GM19025 (cell line): ENCODE measurements at regions not wholly inside any gene's neighbourhood (a gene's known extent, or its start where the extent isn't known, plus 50 kb on each side); places are given as distances from the start of the nearest gene placed in this dataset.

Experiments used
- ATAC-seq: cut with Tn5 transposase; IDR thresholded peaks from one replicate; pipeline ENCODE4 v1.9.1; 2021; ENCODE audit warnings: mild to moderate bottlenecking, low read depth, moderate library complexity; ENCODE audit not compliant: unreplicated experiment

GRCh38 chr5:17690473-17690872, 56.2 kb downstream of the TAF11L14 start:
- no peak for ATAC-seq

DNA sequence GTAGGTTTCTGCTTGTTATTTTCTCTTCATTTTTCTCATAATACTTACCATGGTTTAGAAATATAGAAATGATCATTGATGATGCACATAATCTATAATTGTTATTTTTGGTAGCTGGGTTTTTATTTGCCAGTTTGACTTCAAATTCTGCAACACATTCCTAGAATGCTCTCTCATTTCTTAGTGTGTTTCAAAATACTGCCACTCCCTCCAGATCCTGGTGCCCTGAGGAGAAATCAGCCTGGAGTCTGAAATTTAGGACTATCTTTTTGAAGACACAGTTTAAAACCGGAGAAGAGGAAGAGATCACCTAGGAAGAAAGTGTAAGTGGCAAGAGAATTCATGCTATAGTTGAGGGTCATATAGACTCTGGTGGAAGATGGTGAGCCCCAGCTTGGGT, 57.5 kb downstream of the TAF11L14 start:
- ATAC-seq: no peak

- no peak for ATAC-seq
Measured at GRCh38 chr5:17694371-17694770, 60.1 kb downstream of the TAF11L14 start.

- no peak for ATAC-seq
Measured at GRCh38 chr5:17694914-17695313, 60.7 kb downstream of the TAF11L14 start.

DNA sequence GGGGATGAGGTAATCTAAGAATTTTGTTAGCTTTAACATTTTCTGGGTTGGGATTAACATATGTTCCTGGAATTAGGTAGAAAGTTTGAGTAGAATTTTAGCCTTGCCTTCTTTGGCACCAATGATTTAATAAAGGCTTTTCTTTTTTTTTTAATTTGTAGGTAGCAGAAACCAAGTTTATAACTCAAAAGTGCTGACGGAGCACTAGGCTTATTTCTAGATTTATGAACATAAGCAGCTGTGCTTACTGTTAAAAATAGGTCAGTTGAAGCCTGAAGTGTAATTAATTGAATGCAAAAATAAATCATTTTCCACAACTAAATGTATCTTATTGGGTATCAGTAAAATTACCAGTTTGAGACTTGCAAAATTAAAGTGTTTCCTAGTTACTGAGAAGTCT, 62.4 kb downstream of the TAF11L14 start:
- ATAC-seq: no peak

DNA sequence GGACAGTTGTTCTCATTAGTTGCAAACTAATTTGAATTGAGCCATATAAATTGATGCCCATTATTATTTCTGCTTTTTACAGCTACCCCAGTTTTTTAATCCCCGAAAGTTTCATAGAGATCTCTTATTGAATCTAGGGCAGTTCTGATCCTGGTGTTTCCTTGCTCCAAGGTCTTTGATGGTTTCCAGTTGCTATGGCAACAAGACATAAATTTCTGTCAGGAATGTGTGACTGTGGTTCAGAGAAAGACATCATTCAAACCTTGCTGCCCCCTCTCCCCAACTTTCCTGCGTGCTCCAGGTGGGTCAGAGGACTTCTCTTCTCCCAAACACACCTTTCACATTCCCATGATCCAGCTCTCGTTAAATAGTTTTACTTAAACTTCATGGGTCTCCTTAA, 63.4 kb downstream of the TAF11L14 start:
- ATAC-seq: no peak

DNA sequence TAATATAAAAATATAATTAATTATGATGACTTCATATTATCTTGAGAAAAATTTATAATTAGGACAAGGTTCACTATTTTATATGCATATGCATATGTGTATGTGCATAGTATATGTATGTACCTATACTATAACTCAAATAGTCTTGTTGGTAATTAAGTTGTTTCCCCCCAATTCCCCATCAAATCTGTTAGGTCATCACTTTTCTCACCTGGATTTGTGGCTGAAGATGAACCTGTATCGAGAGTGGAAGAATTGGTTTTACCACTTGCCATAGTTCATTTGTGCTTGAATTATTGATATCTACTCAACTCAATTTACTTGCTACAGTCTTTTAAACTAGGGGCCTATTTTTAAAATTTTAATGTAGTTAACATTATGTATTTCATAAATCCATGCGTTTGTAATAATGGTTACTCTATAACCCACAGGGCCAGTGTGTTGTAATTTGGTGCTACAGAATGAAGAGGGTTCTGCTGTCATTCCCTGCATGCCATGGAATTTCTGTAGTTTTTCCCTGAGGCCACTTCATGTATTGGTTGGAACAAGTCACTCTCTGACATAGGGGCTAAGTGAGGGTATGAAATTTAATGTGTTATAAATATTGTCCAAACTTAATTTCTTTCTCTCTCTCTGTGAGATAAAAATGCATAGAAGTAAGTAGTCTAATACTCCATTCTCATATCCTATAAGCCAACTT, 74.9 kb downstream of the TAF11L14 start:
- no peak for ATAC-seq

DNA sequence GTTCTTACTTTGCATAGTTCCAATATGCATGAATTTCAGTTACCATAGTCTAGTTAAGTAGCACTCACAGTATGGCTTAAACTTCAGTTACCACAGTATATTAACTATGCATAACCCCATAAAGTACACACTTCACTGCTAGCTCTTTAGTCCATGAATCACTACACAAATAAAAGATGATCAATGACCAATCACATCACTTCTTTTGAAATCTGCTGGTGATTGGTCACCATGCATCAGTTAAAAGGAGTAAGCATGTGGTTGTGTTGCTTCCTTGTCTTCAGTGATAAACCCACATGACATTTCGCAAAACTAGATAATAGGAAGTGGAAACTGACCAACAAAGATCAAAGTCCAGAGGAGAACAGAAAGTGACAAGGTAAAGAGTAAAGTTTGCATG, 79.0 kb downstream of the TAF11L14 start:
- ATAC-seq: no peak

DNA sequence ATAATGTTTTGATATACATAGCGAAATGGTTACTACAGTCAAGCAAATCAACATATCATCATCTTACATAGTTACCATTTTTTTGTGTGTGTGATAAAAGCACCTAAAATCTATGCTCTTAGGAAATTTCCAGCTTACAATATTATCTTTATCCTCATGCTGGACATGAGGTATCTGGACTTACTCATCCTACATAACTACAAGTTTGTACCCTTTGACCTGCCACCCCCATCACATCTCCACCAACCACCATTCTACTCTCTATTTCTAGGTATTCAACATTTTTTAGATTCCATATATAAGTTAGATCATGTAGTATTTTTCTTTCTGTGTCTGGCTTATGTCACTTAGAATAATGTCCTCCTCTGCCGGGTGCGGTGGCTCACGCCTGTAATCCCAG, 79.9 kb downstream of the TAF11L14 start:
- ATAC-seq: no peak

GRCh38 chr5:17719592-17719991, 85.3 kb downstream of the TAF11L14 start:
- no peak for ATAC-seq

GRCh38 chr5:17720071-17720470, 85.8 kb downstream of the TAF11L14 start:
- ATAC-seq: no peak

- ATAC-seq: no peak
Measured at GRCh38 chr5:17723876-17724275, 89.6 kb downstream of the TAF11L14 start.

DNA sequence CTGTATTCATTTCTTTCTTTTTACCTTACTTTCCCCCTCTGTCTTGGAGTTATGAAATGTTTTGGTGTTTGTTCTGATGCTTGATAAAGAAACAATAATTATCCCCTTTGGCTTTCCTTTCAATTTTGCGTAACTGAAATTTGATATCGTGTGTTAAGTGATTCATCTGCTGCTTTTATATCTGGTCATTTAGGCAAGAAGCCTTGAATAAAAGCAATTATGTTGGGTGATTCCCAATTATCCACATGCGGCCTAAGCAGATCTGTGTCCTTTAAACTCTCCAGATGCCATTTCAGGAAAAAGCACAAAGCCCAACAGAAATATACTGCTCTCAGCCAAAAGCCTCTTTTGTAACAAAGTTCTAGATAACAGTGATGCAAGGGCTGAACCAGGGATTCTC, 92.8 kb downstream of the TAF11L14 start:
- ATAC-seq: no peak

DNA sequence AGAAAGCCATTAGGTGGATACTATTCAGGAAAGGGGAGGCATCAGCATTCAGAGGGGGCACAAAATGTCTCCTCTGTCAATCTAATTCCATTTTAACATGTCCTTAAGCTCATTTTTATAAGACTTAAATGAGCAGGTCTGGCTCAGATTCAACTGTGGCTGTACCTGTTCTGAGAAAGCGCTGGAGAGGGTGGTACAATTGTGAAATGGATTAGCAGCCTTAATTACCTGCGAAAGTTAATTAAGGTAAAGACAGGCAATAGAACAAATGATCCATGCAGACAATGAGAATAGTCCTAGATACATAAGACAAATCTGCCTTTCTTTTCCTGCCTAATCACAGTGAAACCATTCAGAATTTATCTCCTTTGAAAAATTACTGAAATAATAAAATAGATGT, 96.2 kb downstream of the TAF11L14 start:
- no peak for ATAC-seq

DNA sequence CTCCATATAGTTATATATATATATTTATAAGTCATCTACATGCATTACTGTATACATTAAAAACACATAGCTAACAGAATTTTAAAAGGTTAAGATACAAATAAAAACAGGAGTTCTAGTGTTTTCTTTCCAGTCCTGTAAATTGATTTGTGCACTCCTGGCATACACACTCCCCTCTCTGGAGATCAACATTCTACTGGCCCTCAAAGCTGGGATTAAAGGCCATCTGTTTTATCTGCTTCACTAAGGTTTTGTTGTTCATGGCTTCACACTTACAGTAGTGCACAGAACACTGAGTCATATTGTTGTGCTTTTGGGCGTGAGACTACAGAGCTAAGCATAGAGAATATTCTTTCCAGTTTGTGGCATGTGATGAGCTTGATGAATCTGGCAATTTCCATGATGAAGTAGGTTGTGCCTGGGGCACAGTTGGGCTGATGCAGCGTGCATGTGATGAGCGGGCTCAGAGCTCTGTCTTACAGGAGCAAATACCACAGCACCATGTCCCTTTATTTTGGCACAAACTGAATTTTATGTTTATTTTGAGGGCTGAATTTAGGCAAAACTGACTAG, 98.2 kb downstream of the TAF11L14 start:
- no peak for ATAC-seq

GRCh38 chr5:17734011-17734410, 99.8 kb downstream of the TAF11L14 start:
- ATAC-seq: no peak

DNA sequence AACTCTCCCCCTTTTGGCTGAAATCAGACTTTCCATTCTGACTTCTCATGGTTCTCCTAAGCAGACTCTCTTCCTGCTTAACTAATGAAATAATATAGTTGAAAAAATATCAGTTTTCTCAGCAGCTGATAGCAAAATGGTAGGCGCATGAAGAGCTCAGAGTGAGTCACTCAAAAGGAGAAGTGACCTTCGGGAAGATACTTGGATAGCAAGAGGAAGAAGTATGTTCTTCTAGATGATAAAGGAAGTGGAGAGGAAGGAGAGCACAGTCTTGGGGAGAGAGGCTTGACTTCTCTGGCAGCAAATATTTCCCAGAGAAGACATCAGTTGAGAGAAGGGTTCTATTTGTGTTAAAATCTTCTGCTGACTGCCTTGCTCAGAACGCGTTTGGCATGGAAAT, 101.5 kb downstream of the TAF11L14 start:
- no peak for ATAC-seq

DNA sequence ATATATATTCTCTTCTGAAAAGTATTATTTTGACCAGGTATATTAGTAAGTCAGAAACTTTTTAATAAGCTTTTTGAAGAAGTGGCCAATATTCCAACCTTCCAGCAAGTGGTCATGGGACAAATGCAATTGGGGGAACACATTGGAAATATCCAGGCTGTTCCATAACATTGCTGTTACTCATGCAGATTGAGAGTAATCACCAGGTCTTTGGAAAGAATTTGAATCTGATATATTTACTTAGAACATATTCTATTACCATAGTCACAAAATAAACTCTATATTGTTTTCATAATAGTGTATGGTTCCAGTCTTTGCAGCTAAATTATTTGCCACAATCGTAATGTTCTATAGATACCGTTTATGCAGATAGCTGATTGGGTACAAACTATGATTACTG, 102.8 kb downstream of the TAF11L14 start:
- no peak for ATAC-seq

- no peak for ATAC-seq
Measured at GRCh38 chr5:17738446-17738845, 104.2 kb downstream of the TAF11L14 start.

- no peak for ATAC-seq
Measured at GRCh38 chr5:17743580-17744435, 109.5 kb downstream of the TAF11L14 start.

DNA sequence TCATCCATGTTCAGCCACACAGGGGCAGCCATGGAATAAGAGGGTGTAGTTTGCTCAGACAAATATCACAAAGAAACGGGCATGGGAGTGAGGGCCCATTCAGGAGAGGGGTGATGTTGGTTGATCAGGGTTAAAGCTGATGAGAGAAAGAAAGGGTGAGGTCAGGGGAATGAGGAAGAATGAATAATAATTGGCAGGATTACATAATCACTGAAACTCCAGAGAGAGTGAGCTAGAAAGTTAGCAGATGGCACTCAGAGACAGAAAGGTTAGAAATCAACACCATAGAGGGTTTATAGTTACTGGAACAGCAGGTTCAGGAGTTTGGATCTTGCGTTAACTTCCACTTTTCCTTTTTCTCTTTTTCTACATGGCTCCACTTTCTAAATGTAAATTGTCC, 113.9 kb downstream of the TAF11L14 start:
- ATAC-seq: no peak

GRCh38 chr5:17748941-17749340, 114.7 kb downstream of the TAF11L14 start:
- no peak for ATAC-seq
